ENCODE measurements at regions not wholly inside any gene's neighbourhood (a gene's known extent, or its start where the extent isn't known, plus 50 kb on each side); places are given as distances from the start of the nearest gene placed in this dataset.
"Not testable (repeated sequence)": the region's sequence is repeated elsewhere in the genome, so short reads cannot be mapped to it uniquely, and the experiment has no call there.

DNA sequence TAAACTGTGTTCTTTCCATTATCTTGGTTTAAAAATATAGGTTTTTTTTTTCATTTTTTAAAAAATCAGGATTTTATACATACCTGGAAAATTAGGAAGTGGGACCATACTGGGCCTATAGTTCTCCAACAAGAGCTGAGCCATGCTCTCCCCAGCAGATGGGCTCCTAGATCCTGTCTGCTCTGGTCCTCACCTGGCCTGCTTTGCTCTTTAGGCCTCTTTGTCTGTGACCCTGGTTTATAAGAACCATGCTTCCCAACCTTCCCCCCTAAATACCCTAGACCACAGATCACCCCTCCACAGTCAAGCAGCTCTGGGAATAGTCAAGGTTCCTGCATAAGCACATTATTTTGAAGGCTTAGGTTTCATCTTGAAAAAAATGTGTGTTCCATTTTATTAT lies 185.0 kb upstream of the TSHZ3 start:
- H3K9me3 ChIP-seq, result no peaks in the 10 kb centered on the region
- TF ChIP-seq CTCF (IDR thresholded peaks at IDR 0.05) (no peak), POLR2A (IDR thresholded peaks at IDR 0.05) (no peak)
- no peaks in the 10 kb centered on the region for H3K27me3 ChIP-seq
- H3K36me3 ChIP-seq (ENCODE audit: low read depth, missing control alignments), result no peaks in the 10 kb centered on the region
- intact Hi-C loops (cut with DNase I; ENCODE audit: low total_unique reads), result no loop called here
- no peak for DNase-seq
- no peak overlapping the region for H3K27ac ChIP-seq
- no peaks in the 10 kb centered on the region for H3K4me1 ChIP-seq
- no peak overlapping the region for H3K4me3 ChIP-seq

- Histone ChIP-seq H3K4me3 (no peak overlapping the region), H3K27ac (no peak overlapping the region), H3K9me3 (no peaks in the 10 kb centered on the region), H3K36me3 (ENCODE audit: low read depth, missing control alignments) (no peaks in the 10 kb centered on the region), H3K27me3 (no peaks in the 10 kb centered on the region), H3K4me1 (no peaks in the 10 kb centered on the region)
- WGBS, 2 donors, result 88 to 89% methylated on average over 17 of the region's 17 CpGs
- intact Hi-C loops (cut with DNase I; ENCODE audit: low total_unique reads), result no loop called here
- no peak for TF ChIP-seq CTCF (IDR thresholded peaks at IDR 0.05)
- TF ChIP-seq POLR2A (IDR thresholded peaks at IDR 0.05), result no peak
- no peak for DNase-seq
Measured at GRCh38 chr19:31534786-31535657, 185.8 kb upstream of the TSHZ3 start.

DNA sequence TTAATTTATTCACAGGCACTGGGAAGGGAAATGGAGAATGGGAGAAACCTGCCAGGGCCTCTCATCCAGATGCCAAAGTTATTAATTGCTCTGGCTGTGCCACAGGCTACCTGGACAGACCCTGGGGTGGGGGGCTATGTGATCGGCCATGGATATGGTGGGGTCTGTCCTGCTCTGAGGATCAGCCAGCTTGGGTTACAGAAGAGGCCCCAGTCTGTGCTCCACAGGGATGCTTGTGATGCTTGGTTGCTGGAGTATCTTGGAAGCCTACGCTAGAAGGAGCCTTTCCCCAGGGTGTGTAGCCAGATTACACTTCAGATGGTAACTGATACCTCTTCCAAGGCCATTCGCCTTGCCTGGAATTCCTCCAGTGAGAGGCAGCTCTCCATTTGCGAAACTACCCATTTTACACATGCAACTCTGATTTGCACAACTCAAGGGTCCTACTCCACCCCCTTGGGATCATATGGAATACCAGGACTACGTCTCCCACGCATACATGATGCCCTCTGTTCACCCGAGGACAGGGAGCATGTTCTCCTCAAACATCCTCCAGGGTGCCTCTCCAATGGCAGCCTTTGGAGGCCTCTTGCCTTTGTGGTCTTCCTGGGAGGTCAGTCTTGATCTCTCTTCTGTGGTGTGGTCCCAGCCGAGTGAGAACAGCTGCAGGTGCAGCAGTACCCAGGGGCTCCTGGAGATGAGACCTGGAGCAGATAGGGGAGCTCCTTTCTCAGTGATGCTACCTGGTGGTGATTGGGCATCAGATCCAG lies 186.6 kb upstream of the TSHZ3 start:
- Histone ChIP-seq H3K27ac (no peak overlapping the region), H3K4me1 (no peaks in the 10 kb centered on the region), H3K9me3 (no peaks in the 10 kb centered on the region), H3K27me3 (no peaks in the 10 kb centered on the region), H3K4me3 (no peak overlapping the region), H3K36me3 (ENCODE audit: low read depth, missing control alignments) (no peaks in the 10 kb centered on the region)
- DNase-seq, result no peak
- TF ChIP-seq CTCF (IDR thresholded peaks at IDR 0.05) (no peak), POLR2A (IDR thresholded peaks at IDR 0.05) (no peak)
- intact Hi-C loops (cut with DNase I; ENCODE audit: low total_unique reads), result no loop called here
- WGBS, 2 donors, result 87 to 93% methylated on average over 3 to 8 of the region's 8 CpGs

GRCh38 chr19:31537136-31537535 lies 187.9 kb upstream of the TSHZ3 start:
- no peaks in the 10 kb centered on the region for H3K9me3 ChIP-seq
- 94 to 96% methylated on average over 3 of the region's 3 CpGs for WGBS, 2 donors
- intact Hi-C loops (cut with DNase I; ENCODE audit: low total_unique reads), result no loop called here
- TF ChIP-seq CTCF (IDR thresholded peaks at IDR 0.05), result no peak
- no peak for TF ChIP-seq POLR2A (IDR thresholded peaks at IDR 0.05)
- DNase-seq, result no peak
- H3K27ac ChIP-seq, result no peak overlapping the region
- no peaks in the 10 kb centered on the region for H3K36me3 ChIP-seq (ENCODE audit: low read depth, missing control alignments)
- H3K4me1 ChIP-seq, result no peaks in the 10 kb centered on the region
- no peak overlapping the region for H3K4me3 ChIP-seq
- no peaks in the 10 kb centered on the region for H3K27me3 ChIP-seq

- H3K36me3 ChIP-seq (ENCODE audit: low read depth, missing control alignments); intact Hi-C loops (cut with DNase I; ENCODE audit: low total_unique reads); H3K27ac ChIP-seq; H3K27me3 ChIP-seq; H3K4me1 ChIP-seq; DNase-seq; H3K9me3 ChIP-seq; H3K4me3 ChIP-seq: not testable (repeated sequence)
- WGBS, 2 donors, result 66 to 78% methylated on average over 5 of the region's 5 CpGs
Measured at GRCh38 chr19:31537902-31538301, 188.7 kb upstream of the TSHZ3 start.
